ENCODE measurements at regions not wholly inside any gene's neighbourhood (a gene's known extent, or its start where the extent isn't known, plus 50 kb on each side); places are given as distances from the start of the nearest gene placed in this dataset.

DNA sequence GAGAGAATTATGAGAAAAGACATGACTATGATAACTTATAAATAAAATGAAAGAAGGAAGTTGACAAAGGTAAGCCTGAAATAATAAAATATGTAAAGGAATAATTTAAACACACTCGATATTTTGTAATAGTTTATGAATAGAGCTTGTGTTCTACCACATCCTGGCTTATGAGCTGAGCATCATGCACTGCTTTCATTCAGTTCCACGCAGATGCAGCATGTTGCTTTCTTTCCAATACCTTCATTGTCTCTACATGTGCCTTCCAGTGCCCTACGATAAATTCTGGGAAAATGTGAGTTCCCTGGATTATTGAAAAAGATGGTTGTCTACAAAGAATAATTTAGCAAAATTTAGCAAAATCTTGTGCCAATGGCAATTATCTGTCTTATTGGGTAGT lies 398.9 kb upstream of the SEMA3C start:
- TF ChIP-seq ZNF423 (CRISPR knock-in tag; IDR thresholded peaks at IDR 0.05), result no peak
- TF ChIP-seq NFYB (CRISPR knock-in tag; conservative IDR thresholded peaks at IDR 0.05; ENCODE audit: low read depth), result no peak
- no peak for TF ChIP-seq NR2C2 (CRISPR knock-in tag; IDR thresholded peaks at IDR 0.05)
- TF ChIP-seq, protein P1, sequence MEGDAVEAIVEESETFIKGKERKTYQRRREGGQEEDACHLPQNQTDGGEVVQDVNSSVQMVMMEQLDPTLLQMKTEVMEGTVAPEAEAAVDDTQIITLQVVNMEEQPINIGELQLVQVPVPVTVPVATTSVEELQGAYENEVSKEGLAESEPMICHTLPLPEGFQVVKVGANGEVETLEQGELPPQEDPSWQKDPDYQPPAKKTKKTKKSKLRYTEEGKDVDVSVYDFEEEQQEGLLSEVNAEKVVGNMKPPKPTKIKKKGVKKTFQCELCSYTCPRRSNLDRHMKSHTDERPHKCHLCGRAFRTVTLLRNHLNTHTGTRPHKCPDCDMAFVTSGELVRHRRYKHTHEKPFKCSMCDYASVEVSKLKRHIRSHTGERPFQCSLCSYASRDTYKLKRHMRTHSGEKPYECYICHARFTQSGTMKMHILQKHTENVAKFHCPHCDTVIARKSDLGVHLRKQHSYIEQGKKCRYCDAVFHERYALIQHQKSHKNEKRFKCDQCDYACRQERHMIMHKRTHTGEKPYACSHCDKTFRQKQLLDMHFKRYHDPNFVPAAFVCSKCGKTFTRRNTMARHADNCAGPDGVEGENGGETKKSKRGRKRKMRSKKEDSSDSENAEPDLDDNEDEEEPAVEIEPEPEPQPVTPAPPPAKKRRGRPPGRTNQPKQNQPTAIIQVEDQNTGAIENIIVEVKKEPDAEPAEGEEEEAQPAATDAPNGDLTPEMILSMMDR (IDR thresholded peaks at IDR 0.05), result no peak
- TF ChIP-seq, protein P2, sequence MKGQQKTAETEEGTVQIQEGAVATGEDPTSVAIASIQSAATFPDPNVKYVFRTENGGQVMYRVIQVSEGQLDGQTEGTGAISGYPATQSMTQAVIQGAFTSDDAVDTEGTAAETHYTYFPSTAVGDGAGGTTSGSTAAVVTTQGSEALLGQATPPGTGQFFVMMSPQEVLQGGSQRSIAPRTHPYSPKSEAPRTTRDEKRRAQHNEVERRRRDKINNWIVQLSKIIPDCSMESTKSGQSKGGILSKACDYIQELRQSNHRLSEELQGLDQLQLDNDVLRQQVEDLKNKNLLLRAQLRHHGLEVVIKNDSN (CRISPR knock-in tag; IDR thresholded peaks at IDR 0.05), result no peak
